Fibroblast of gingiva (primary cell): ENCODE measurements at regions not wholly inside any gene's neighbourhood (a gene's known extent, or its start where the extent isn't known, plus 50 kb on each side); places are given as distances from the start of the nearest gene placed in this dataset.
"Not testable (repeated sequence)": the region's sequence is repeated elsewhere in the genome, so short reads cannot be mapped to it uniquely, and the experiment has no call there.

ENCODE experiments used
- DNase-seq: peaks from one replicate; pipeline ENCODE4 v3.0.0-alpha.2; 2011; ENCODE audit warnings: low read depth

GRCh38 chr12:73677520-73678291 lies 859.9 kb upstream of the ATXN7L3B start:
- DNase-seq: no peak

- no peak for DNase-seq
Observed at GRCh38 chr12:73678335-73678734, 859.3 kb upstream of the ATXN7L3B start.

GRCh38 chr12:73699318-73699717 lies 838.3 kb upstream of the ATXN7L3B start:
- DNase-seq: no peak

DNA sequence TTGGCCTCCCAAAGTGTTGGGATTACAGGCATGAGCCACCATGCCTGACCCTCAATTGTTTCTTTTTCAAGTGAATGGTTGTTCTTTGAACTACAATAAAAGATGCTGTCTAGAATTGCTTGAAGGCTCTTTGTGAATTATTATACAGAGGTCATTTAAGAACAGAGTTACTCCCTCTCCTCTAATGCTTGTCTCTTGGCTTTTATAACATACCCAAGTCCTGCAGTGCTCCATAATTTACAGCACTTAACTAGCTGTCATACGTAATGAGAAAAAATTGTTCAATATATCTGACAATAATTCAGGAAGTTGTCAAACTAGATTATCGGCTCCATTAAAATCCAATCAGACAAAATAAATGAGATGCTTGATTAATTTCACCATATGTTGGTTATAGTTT lies 823.0 kb upstream of the ATXN7L3B start:
- DNase-seq: no peak

DNA sequence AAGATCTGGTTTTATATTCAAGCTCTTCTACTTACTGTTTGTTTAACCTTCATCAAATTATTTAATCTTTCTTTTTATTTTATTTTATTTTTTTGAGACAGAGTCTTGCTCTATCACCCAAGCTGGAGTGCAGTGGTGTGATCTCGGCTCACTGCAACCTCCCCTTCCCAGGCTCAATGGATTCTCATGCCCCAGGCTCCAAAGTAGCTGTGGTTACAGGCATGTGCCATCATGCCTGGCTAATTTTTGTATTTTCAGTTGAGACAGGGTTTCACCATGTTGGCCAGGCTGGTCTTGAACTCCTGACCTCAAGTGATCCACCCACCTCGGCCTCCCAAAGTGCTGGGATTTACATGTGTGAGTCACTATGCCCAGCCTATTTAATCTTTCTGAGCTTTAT lies 821.5 kb upstream of the ATXN7L3B start:
- DNase-seq: not testable (repeated sequence)

DNA sequence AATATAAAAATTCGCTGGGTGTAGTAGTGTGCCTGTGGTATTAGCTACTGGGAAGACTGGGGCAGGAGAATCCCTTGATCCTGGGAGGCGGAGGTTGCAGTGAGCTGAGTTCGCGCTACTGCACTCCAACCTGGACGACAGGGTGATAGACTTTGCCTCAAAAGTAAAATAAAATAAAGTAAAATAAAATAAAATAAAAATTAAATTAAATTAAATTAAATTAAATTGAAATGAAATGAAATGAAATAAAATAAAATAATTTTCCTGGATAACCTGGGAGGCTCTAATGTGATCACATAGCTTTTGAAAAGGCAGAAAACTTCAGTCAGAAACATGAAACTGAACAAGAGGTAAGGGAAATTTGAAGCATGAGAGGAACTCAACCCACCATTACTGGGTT lies 818.4 kb upstream of the ATXN7L3B start:
- DNase-seq: no peak

- no peak for DNase-seq
Observed at GRCh38 chr12:73726881-73727280, 810.8 kb upstream of the ATXN7L3B start.

DNA sequence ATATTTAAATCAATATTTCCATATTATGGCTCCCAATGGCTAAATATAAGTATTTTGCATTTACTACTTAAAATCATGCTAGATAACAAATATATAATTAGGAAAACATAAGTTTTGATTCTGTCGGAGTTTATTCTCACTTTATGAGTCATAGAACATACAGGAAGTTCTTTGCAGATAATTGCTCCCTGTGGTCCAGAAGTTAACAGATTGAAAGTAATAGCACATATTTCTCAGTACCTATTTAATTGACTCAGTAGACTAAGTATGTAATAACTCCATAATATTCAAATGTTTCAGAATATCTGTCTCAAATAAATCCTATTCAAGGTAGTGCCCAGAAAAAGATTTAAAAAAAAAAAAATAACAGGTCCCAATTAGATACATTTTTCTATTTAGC lies 806.0 kb upstream of the ATXN7L3B start:
- DNase-seq: no peak

- DNase-seq: no peak
Observed at GRCh38 chr12:73769337-73769736, 768.3 kb upstream of the ATXN7L3B start.

DNA sequence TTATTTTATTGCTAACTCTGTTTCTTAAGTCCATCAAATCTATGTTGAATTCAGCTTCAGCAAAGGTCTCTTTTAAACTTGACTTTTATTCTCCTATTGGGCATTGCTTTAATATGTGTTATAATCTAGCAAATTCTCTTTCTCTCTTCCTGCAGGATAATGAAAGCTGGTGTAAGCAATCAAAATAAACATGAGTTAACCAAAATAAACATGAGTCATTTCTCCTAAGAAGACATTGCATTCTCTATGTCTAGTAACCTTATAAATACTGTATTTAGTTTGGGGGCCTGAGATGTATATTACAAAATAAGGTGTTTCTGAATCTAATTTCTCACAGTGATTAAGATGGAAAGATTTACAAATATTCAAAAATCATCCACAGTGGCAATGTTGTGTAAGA lies 739.1 kb upstream of the ATXN7L3B start:
- DNase-seq: no peak

GRCh38 chr12:73815072-73815645 lies 722.5 kb upstream of the ATXN7L3B start:
- DNase-seq: no peak

- no peak for DNase-seq
Observed at GRCh38 chr12:73817161-73817560, 720.5 kb upstream of the ATXN7L3B start.

- DNase-seq: no peak
Observed at GRCh38 chr12:73833746-73834145, 703.9 kb upstream of the ATXN7L3B start.

DNA sequence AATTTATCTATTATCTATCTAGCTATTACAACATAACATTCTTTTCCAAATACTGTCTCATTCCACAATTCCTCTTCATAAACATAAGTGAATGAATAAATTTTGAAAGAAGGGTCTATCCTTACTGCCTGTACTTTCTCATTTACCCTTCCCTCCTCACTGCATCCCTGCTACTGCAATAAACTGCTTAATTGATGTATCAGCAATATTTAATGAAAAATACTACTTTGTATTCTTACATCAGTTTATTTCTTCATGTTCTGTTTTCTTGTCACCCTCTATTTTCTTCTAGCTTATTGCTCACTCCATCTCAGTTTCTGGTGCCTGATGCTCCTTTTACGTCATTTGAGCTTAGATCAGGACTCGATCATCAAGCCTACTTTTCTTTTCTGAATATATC lies 695.7 kb upstream of the ATXN7L3B start:
- DNase-seq: no peak

DNA sequence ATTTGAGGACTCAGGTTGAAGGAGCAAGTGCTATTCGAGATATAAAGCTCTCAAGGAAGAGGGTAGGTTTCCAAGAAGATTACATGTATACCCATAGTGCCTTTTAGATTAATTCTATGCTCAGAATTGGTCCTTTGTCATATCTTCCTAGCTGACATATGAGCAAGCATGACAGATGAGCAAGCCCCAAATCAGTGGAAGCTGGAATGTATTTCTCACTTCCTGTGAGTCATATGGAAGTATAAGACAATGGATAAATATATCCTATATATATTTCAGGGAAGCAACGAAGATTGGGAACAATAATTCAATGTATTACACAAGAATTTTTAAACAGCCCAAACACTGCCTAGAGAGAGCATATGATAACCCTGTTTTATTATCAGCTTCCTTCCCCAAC lies 674.1 kb upstream of the ATXN7L3B start:
- DNase-seq: no peak

GRCh38 chr12:73867147-73867546 lies 670.5 kb upstream of the ATXN7L3B start:
- no peak for DNase-seq

DNA sequence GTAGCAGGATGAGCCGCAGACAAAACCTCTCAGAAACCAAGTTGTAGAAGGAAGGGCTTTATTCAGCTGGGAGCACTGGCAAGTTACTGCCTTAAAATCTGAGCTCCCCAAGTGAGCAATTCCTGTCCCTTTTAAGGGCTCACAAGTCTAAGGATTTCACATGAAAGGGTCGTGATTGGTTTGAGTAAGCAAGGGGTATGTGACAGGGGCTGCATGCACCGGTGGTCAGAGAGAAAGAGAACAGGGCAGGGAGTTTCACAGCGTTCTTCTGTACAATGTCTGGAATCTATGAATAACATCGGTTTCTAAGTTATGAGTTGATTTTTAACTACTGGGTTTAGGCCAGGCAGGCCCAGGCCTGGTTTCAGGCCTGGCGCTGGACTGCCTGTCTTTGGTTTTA lies 660.3 kb upstream of the ATXN7L3B start:
- not testable (repeated sequence) for DNase-seq

- DNase-seq: no peak
Observed at GRCh38 chr12:73892201-73892600, 645.4 kb upstream of the ATXN7L3B start.

GRCh38 chr12:73898645-73899044 lies 639.0 kb upstream of the ATXN7L3B start:
- DNase-seq: no peak

GRCh38 chr12:73902260-73902659 lies 635.4 kb upstream of the ATXN7L3B start:
- no peak for DNase-seq

- no peak for DNase-seq
Observed at GRCh38 chr12:73906757-73907156, 630.9 kb upstream of the ATXN7L3B start.

- no peak for DNase-seq
Observed at GRCh38 chr12:73935817-73936216, 601.8 kb upstream of the ATXN7L3B start.

DNA sequence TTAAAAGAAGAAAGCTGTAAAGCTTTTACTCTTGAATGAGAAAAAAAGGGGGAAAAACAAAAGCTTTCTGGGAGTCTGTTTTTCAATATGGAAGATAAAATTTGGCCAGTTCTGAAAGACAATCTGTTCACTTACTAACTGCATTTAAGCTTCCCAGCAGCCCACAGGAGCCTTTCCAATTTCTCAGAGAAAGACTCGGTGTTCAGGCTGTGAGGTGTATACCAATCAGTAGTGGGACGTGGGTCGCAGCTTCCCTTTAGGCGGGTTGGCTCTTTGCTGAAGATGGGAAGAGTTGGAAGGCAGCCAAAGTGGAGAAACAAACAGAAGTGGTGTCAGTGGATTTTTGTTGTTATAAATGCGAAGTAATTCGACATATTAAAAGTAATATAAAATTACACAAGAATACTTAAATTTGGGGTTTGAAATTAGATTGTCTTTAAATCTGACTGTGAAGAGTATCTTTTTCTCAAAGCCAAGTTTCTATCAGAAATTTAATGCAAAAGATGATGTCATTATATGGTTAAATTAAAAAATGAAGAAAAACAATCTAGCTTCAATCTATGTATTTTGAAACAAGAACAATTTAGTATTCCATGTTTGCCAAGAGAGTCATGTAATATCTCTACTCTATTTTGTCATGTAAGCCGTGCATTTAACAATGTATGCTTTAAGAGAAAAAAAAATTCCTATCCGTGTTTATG lies 590.2 kb upstream of the ATXN7L3B start:
- DNase-seq: no peak
